ENCODE measurements at regions not wholly inside any gene's neighbourhood (a gene's known extent, or its start where the extent isn't known, plus 50 kb on each side); places are given as distances from the start of the nearest gene placed in this dataset.

DNA sequence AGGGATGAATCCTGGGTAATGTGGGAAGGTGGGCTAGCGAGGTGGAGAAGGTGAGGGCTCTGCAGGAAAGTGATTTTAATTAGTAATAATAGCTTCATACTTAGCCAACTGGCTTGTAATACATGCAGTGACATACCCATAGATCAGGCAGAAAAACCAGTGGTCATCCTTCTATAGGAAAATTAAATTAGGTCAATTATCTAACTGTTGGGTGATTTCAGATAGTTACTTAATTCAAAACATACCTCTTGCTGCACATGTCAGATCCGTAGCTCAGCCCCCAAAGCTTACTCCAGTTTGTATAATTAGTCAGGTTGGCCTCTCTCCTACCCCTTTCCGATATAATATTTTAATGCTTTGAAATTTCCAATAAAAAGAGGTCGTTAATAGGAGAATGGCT is 137.0 kb downstream of the TMEM114 start:
- Histone ChIP-seq H3K4me3 (ENCODE audit: low read depth, low read length) (no peak overlapping the region), H3K4me1 (ENCODE audit: control insufficient read depth, insufficient read depth, low read length) (no peaks in the 10 kb centered on the region), H3K27ac (ENCODE audit: low read depth, low read length) (no peak overlapping the region), H3K9me3 (ENCODE audit: control insufficient read depth, insufficient read depth, low read depth, low read length) (peaks cover 3% of the 10 kb centered on the region; the same call in 1 of the 2 replicates), H3K36me3 (ENCODE audit: control insufficient read depth, insufficient read depth, low read length) (no peaks in the 10 kb centered on the region), H3K27me3 (ENCODE audit: control insufficient read depth, insufficient read depth, low read length) (peaks cover 34% of the 10 kb centered on the region), H3K9ac (ENCODE audit: low read length) (no peak overlapping the region)

DNA sequence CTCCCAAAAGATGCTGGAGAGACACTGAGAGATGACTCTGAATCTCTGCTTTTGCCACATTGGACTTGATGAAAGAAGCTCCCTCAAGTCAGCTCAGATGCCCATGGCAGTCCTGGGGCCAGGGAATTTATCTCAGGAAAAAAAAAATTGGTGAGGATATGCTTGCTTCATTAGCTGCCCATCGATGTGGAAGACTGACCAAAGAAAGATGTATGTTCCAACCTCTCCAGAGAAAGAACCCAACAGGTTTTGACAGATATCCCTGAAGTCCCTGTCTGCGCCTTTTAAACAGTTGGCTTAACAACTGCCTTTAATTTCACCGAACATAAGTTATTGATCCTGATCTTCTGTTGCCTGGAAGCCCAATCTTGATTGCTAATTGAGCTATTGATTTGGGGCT is 137.4 kb downstream of the TMEM114 start:
- no peak overlapping the region for H3K4me3 ChIP-seq (ENCODE audit: low read depth, low read length)
- no peaks in the 10 kb centered on the region for H3K4me1 ChIP-seq (ENCODE audit: control insufficient read depth, insufficient read depth, low read length)
- H3K9me3 ChIP-seq (ENCODE audit: control insufficient read depth, insufficient read depth, low read depth, low read length), result peaks cover 3% of the 10 kb centered on the region; the same call in 1 of the 2 replicates
- H3K27ac ChIP-seq (ENCODE audit: low read depth, low read length), result no peak overlapping the region
- H3K36me3 ChIP-seq (ENCODE audit: control insufficient read depth, insufficient read depth, low read length), result no peaks in the 10 kb centered on the region
- H3K9ac ChIP-seq (ENCODE audit: low read length), result no peak overlapping the region
- peaks cover 34% of the 10 kb centered on the region for H3K27me3 ChIP-seq (ENCODE audit: control insufficient read depth, insufficient read depth, low read length)

DNA sequence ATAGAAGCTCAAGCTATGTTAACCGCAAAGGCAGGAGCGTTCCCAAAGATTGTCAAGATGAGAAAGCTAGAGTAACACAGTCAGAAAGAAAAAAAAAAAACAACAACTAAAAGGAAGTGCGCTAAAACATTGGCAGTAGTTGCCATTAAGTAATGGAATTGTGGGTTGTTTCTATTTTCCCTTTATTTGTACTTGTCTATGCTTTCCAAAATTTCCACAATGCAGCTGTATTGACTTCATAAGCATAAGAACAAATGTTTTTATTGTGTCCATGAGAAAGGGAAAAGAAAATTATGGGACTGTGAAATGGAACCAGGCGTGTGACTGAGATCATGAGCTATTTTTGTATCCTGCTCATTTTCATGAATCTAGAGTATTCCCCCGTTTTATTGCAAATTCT is 153.4 kb downstream of the TMEM114 start:
- Histone ChIP-seq H3K36me3 (ENCODE audit: control insufficient read depth, insufficient read depth, low read length) (no peaks in the 10 kb centered on the region), H3K9ac (ENCODE audit: low read length) (no peak overlapping the region), H3K4me3 (ENCODE audit: low read depth, low read length) (no peak overlapping the region), H3K27ac (ENCODE audit: low read depth, low read length) (no peak overlapping the region), H3K9me3 (ENCODE audit: control insufficient read depth, insufficient read depth, low read depth, low read length) (no peaks in the 10 kb centered on the region), H3K27me3 (ENCODE audit: control insufficient read depth, insufficient read depth, low read length) (peaks cover 5% of the 10 kb centered on the region), H3K4me1 (ENCODE audit: control insufficient read depth, insufficient read depth, low read length) (no peaks in the 10 kb centered on the region)

DNA sequence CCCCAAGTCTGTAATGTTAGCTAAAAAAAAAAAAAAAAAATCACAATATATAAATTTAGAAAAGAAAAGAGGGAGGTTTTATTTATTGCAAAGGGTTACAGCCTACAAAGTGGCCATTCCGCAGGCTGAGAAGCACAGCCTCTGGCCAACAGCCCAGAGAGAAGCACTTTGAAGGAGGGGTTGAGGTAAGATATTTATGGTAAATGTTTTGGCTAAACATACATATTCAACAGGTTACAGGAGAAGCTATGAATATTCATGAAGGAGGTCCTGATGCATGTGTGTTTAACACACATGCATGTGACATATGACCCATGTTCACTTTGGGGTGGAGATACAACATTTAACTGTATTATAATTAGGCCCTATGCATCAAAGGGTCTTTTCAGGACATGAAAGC is 158.5 kb downstream of the TMEM114 start:
- H3K9me3 ChIP-seq (ENCODE audit: control insufficient read depth, insufficient read depth, low read depth, low read length), result no peaks in the 10 kb centered on the region
- H3K4me3 ChIP-seq (ENCODE audit: low read depth, low read length), result no peak overlapping the region
- no peak overlapping the region for H3K9ac ChIP-seq (ENCODE audit: low read length)
- no peaks in the 10 kb centered on the region for H3K4me1 ChIP-seq (ENCODE audit: control insufficient read depth, insufficient read depth, low read length)
- no peak overlapping the region for H3K27ac ChIP-seq (ENCODE audit: low read depth, low read length)
- H3K36me3 ChIP-seq (ENCODE audit: control insufficient read depth, insufficient read depth, low read length), result no peaks in the 10 kb centered on the region
- H3K27me3 ChIP-seq (ENCODE audit: control insufficient read depth, insufficient read depth, low read length), result peaks cover 5% of the 10 kb centered on the region

DNA sequence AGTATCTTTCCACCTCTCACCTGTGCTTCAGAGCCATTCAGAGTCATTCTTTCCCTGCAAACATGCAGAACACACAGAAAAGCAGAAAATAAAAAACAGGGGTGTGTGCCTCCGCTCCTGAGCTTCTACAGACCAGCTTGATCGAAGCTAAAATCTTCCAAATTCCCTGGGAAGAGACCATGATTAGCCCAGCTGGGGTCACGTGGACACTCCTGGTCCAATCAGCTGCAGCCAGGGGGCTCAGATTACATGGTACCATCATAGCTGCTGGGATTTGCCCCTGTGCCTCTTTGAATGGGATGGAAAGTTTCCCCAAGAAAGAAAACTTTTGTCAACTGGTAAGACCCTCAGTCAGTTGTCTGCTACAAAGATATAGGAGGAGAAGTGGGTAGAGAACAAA is 159.9 kb downstream of the TMEM114 start:
- Histone ChIP-seq H3K9me3 (ENCODE audit: control insufficient read depth, insufficient read depth, low read depth, low read length) (no peaks in the 10 kb centered on the region), H3K27ac (ENCODE audit: low read depth, low read length) (no peak overlapping the region), H3K9ac (ENCODE audit: low read length) (no peak overlapping the region), H3K4me1 (ENCODE audit: control insufficient read depth, insufficient read depth, low read length) (no peaks in the 10 kb centered on the region), H3K4me3 (ENCODE audit: low read depth, low read length) (no peak overlapping the region), H3K36me3 (ENCODE audit: control insufficient read depth, insufficient read depth, low read length) (no peaks in the 10 kb centered on the region), H3K27me3 (ENCODE audit: control insufficient read depth, insufficient read depth, low read length) (peaks cover 3% of the 10 kb centered on the region; the same call in 1 of the 2 replicates)

DNA sequence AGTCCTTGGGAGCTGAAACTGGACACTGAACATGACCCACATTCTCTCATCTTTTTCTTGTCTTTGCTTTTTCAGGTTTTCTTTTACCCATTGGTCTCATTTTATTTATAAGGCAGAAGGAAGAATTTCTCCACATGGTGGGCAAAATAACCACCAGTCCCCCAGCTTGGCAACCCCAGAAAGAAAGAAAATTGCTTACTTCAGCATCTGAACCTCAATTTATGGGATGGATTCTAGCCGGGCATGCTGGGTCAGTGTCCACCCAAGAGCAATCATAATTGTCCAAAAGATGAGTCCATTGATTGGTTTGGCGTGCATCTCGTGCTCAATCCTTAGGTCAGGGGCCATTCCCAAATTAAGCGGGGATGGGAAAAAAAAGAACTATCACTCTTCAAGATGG is 163.7 kb downstream of the TMEM114 start:
- H3K9ac ChIP-seq (ENCODE audit: low read length), result no peak overlapping the region
- no peaks in the 10 kb centered on the region for H3K36me3 ChIP-seq (ENCODE audit: control insufficient read depth, insufficient read depth, low read length)
- no peaks in the 10 kb centered on the region for H3K4me1 ChIP-seq (ENCODE audit: control insufficient read depth, insufficient read depth, low read length)
- H3K27me3 ChIP-seq (ENCODE audit: control insufficient read depth, insufficient read depth, low read length), result peaks cover 6% of the 10 kb centered on the region; the same call in 1 of the 2 replicates
- H3K4me3 ChIP-seq (ENCODE audit: low read depth, low read length), result no peak overlapping the region
- H3K27ac ChIP-seq (ENCODE audit: low read depth, low read length), result no peak overlapping the region
- H3K9me3 ChIP-seq (ENCODE audit: control insufficient read depth, insufficient read depth, low read depth, low read length), result no peaks in the 10 kb centered on the region

DNA sequence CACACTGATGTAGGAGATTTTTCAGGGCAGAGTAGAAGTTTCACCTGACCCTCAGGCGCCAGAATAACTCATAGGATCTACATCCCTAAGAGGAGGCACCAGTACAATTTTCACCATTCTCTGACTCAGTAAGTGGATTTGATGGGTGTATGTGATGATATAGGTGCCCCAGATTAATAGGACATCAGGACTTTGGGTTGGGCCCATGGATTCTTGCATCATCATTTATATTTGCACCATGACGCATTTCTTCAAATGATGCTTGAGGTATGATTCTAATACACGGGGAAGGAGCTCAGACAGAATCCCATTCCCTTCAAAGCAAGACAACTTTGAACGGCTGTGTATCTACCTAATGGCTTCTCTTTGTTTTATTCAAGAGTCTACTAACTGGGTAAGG is 173.2 kb downstream of the TMEM114 start:
- Histone ChIP-seq H3K9ac (ENCODE audit: low read length) (no peak overlapping the region), H3K27me3 (ENCODE audit: control insufficient read depth, insufficient read depth, low read length) (peaks cover 31% of the 10 kb centered on the region), H3K4me1 (ENCODE audit: control insufficient read depth, insufficient read depth, low read length) (no peaks in the 10 kb centered on the region), H3K36me3 (ENCODE audit: control insufficient read depth, insufficient read depth, low read length) (no peaks in the 10 kb centered on the region), H3K4me3 (ENCODE audit: low read depth, low read length) (no peak overlapping the region), H3K27ac (ENCODE audit: low read depth, low read length) (no peak overlapping the region), H3K9me3 (ENCODE audit: control insufficient read depth, insufficient read depth, low read depth, low read length) (no peaks in the 10 kb centered on the region)

DNA sequence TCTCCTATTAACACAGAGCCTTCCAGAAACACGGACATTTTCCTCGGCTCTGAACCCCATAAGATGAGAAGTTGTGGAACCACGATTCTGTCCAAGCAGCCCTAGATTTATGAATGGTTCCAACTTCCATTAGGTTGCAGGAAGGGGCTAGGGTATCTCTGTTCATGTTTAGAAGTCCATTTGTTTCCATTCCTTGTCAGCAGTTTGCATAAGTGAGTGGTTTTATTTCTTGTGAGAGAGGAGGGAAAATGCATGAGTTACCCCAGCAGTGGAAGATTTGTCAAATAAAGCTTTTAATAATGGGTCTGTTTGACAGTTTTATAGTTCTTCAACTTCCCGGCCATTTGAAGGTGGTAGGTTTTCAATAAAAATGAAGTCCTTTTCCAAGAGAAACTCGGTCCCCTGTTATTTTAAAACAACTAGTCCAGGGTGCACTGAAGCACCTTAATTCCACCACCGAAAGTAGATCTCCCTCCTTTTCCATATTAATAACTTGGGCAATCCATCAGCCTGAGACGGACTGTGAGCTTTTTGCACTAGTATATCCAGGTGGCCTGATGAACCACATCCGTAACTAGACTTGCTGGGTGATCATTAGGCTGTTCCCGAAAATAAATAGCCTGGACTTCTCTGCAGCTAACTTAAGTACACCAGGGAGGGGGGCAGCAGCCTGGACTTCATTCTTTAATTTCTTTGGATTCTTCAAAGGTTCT is 181.3 kb downstream of the TMEM114 start:
- H3K9ac ChIP-seq (ENCODE audit: low read length), result no peak overlapping the region
- H3K27ac ChIP-seq (ENCODE audit: low read depth, low read length), result no peak overlapping the region
- no peak overlapping the region for H3K4me3 ChIP-seq (ENCODE audit: low read depth, low read length)
- H3K4me1 ChIP-seq (ENCODE audit: control insufficient read depth, insufficient read depth, low read length), result no peaks in the 10 kb centered on the region
- H3K36me3 ChIP-seq (ENCODE audit: control insufficient read depth, insufficient read depth, low read length), result no peaks in the 10 kb centered on the region
- no peaks in the 10 kb centered on the region for H3K9me3 ChIP-seq (ENCODE audit: control insufficient read depth, insufficient read depth, low read depth, low read length)
- no peaks in the 10 kb centered on the region; the same call in 1 of the 2 replicates for H3K27me3 ChIP-seq (ENCODE audit: control insufficient read depth, insufficient read depth, low read length)

DNA sequence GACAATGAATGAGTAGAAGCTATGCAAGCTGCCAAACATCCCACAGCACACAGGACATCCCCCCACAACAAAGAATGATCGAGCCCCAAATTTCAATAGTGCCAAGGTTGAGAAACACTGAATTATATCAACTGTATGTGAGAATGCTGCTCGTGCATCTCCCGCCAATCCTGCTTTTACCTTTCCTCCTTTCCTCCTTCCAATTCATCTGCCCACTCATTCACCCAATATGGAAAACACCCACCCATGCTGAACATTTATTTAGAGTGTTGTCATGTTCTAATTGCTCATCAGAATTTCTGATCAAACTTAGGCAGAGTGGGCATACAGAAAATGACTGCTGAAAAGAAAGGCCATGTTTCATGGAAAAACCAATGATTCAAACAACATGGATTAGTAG is 183.0 kb downstream of the TMEM114 start:
- H3K9ac ChIP-seq (ENCODE audit: low read length), result no peak overlapping the region
- no peaks in the 10 kb centered on the region for H3K36me3 ChIP-seq (ENCODE audit: control insufficient read depth, insufficient read depth, low read length)
- no peak overlapping the region for H3K4me3 ChIP-seq (ENCODE audit: low read depth, low read length)
- no peaks in the 10 kb centered on the region for H3K9me3 ChIP-seq (ENCODE audit: control insufficient read depth, insufficient read depth, low read depth, low read length)
- H3K27me3 ChIP-seq (ENCODE audit: control insufficient read depth, insufficient read depth, low read length), result no peaks in the 10 kb centered on the region; the same call in 1 of the 2 replicates
- H3K4me1 ChIP-seq (ENCODE audit: control insufficient read depth, insufficient read depth, low read length), result no peaks in the 10 kb centered on the region
- H3K27ac ChIP-seq (ENCODE audit: low read depth, low read length), result no peak overlapping the region

DNA sequence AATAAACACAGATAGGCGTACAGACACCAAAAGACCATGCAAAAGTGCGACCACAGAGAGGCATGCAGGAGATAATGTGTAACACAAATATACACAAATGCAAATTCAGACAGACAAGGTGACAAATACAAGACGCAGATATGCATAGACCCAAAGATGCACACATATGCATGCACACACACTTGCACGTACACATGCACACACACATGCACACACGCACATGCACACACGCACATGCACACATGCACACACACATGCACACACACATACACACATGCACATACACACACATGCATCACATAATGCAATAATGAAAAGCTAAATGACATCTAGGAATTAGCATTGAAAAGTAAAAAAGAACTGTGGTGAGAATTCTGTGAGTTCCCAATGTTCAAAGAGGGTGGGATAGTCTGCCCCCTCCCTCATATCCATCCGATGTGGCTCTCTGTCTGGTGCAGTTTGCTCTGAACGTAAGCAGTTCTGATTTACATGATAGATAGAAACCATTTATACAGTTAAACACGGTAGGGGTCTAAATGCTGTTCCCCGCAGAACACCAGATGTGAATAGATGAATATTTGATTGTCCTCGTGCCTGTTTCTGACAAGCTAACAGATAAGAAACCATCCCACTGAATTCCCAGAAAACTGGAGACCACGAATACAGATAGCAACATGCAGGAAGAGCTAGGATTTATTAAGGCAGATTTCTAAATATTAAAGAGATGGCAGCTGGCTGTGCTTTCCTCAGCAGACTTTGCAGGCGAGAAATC is 186.1 kb downstream of the TMEM114 start:
- no peaks in the 10 kb centered on the region for H3K4me1 ChIP-seq (ENCODE audit: control insufficient read depth, insufficient read depth, low read length)
- H3K36me3 ChIP-seq (ENCODE audit: control insufficient read depth, insufficient read depth, low read length), result no peaks in the 10 kb centered on the region
- H3K27ac ChIP-seq (ENCODE audit: low read depth, low read length), result no peak overlapping the region
- no peak overlapping the region for H3K9ac ChIP-seq (ENCODE audit: low read length)
- no peaks in the 10 kb centered on the region for H3K9me3 ChIP-seq (ENCODE audit: control insufficient read depth, insufficient read depth, low read depth, low read length)
- H3K4me3 ChIP-seq (ENCODE audit: low read depth, low read length), result no peak overlapping the region
- no peaks in the 10 kb centered on the region; the same call in 1 of the 2 replicates for H3K27me3 ChIP-seq (ENCODE audit: control insufficient read depth, insufficient read depth, low read length)

Data from HUES6 (cell line).